ENCODE measurements at regions not wholly inside any gene's neighbourhood (a gene's known extent, or its start where the extent isn't known, plus 50 kb on each side); places are given as distances from the start of the nearest gene placed in this dataset.

DNA sequence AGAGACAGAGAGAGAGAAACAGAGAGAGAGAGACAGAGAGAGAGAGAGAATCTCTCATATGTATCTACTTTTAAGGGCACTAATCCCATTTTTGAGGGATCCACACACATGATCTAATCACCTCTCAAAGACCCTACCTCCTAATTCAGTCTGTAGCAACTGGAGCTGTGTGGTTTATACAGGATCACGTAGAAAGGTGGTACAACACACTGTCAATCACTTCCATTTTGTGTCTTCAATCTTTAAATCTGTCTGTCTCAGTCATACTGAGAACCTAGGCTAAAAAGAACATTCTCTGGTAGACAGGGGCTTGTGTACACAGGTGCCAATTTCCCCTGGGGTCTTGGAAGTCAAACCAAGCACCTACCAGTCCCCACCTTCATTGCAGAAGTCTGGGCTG lies 229.9 kb downstream of the TGFB2 start:
- CTCF ChIA-PET: no interaction called here
- H3K36me3 Mint-ChIP-seq: no peaks in the 10 kb centered on the region

DNA sequence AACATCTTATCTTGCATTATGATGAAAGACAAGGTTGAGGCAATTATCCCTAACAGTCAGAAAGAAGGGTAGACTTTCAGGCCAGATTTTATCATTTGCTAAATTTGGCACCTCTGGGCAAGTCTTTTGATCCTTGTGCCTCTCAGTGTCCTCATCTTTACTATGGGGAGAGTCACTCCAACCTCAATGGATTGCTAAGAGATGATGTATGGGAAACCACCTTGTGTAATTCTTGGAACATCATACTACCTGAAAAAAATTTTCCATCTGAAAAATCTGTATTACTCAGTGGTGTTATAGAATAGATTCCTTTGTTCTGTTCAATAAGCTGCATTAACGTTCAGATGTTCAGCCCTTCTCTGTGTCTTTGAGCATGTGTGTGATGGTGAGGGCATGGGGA lies 230.7 kb downstream of the TGFB2 start:
- no peaks in the 10 kb centered on the region for H3K4me1 ChIP-seq (ENCODE audit: insufficient read depth, low read length)
- Mint-ChIP-seq H3K36me3 (no peaks in the 10 kb centered on the region), H3K4me3 (no peak overlapping the region), H3K27me3 (no peaks in the 10 kb centered on the region), H3K27ac (no peak overlapping the region), H3K9me3 (peaks cover 0 to 2% (median 1%) of the 10 kb centered on the region in 5 donors), H3K4me1 (no peaks in the 10 kb centered on the region)
- H3K27ac ChIP-seq (ENCODE audit: low read depth, low read length): no peak overlapping the region
- H3K4me3 ChIP-seq (ENCODE audit: low read length): no peak overlapping the region
- H3K9me3 ChIP-seq (ENCODE audit: low read length): no peaks in the 10 kb centered on the region
- ChIA-PET POLR2A (no interaction called here), CTCF (no interaction called here)
- no peaks in the 10 kb centered on the region for H3K27me3 ChIP-seq (ENCODE audit: insufficient read depth, low read length, poor library complexity, severe bottlenecking)
- DNase-seq: no peak
- no peaks in the 10 kb centered on the region for H3K36me3 ChIP-seq (ENCODE audit: insufficient read depth, low read length)

More for the DNA sequence above, 229.9 kb downstream of the TGFB2 start:
- H3K4me1 ChIP-seq (ENCODE audit: insufficient read depth, low read length): no peaks in the 10 kb centered on the region
- Mint-ChIP-seq H3K9me3 (peaks cover 0 to 2% (median 1%) of the 10 kb centered on the region in 5 donors), H3K4me1 (no peaks in the 10 kb centered on the region), H3K4me3 (no peak overlapping the region), H3K27ac (no peak overlapping the region), H3K27me3 (no peaks in the 10 kb centered on the region)
- H3K9me3 ChIP-seq (ENCODE audit: low read length): no peaks in the 10 kb centered on the region
- no peak overlapping the region for H3K27ac ChIP-seq (ENCODE audit: low read depth, low read length)
- no peaks in the 10 kb centered on the region for H3K36me3 ChIP-seq (ENCODE audit: insufficient read depth, low read length)
- H3K4me3 ChIP-seq (ENCODE audit: low read length): no peak overlapping the region
- no peak for DNase-seq
- H3K27me3 ChIP-seq (ENCODE audit: insufficient read depth, low read length, poor library complexity, severe bottlenecking): no peaks in the 10 kb centered on the region
- POLR2A ChIA-PET: no interaction called here

- no peaks in the 10 kb centered on the region for H3K4me1 Mint-ChIP-seq
- POLR2A ChIA-PET: no interaction called here
- H3K27me3 Mint-ChIP-seq: no peaks in the 10 kb centered on the region
- no peak for DNase-seq
- Histone ChIP-seq H3K27me3 (ENCODE audit: insufficient read depth, low read length, poor library complexity, severe bottlenecking) (no peaks in the 10 kb centered on the region), H3K27ac (ENCODE audit: low read depth, low read length) (no peak overlapping the region), H3K36me3 (ENCODE audit: insufficient read depth, low read length) (no peaks in the 10 kb centered on the region), H3K4me1 (ENCODE audit: insufficient read depth, low read length) (no peaks in the 10 kb centered on the region), H3K9me3 (ENCODE audit: low read length) (no peaks in the 10 kb centered on the region), H3K4me3 (ENCODE audit: low read length) (no peak overlapping the region)
- peaks cover 2 to 10% (median 6%) of the 10 kb centered on the region in 5 donors for H3K9me3 Mint-ChIP-seq
- H3K27ac Mint-ChIP-seq: no peak overlapping the region
- no peaks in the 10 kb centered on the region for H3K36me3 Mint-ChIP-seq
- H3K4me3 Mint-ChIP-seq: no peak overlapping the region
- CTCF ChIA-PET: no interaction called here
These were observed 237.5 kb downstream of the TGFB2 start for GRCh38 chr1:218582646-218583045.

DNA sequence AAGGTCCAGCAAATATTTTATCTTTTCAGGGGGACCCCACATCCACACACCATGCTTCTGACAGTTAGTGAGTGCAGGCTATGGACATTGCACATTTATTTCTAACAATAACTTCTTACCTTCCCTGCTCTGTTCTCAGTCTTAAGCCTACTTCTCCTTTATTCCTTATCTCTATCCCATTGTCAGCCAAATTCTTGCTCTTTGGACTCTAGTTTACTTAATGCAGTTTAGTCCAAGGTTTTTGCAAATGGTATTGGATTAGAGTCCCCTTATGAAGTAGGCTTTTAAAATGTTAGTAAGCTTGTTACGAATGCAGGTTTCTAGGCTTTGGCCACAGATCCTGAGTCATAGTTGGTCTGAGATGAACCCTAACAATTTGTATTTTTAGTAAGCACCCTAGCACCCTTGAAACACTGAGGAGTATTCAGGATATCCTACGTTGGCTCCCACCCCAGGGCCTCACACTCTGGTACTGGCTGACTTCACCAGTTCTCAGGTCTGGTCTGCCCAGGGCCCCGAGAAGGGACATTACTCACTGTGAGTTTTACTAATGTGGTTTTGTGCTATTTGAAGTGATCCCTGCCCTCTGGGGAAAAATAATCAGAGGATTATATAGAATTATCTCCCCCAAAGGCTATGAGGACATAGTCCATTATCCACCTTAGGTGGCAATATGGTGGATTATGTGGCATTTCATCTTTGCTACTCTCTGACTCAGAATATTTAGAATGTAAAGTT lies 239.5 kb downstream of the TGFB2 start:
- POLR2A ChIA-PET: no interaction called here
- CTCF ChIA-PET: no interaction called here
- H3K4me3 ChIP-seq (ENCODE audit: low read length): no peak overlapping the region
- DNase-seq: no peak
- H3K27ac ChIP-seq (ENCODE audit: low read depth, low read length): no peak overlapping the region
- no peak overlapping the region for H3K4me3 Mint-ChIP-seq
- H3K27me3 ChIP-seq (ENCODE audit: insufficient read depth, low read length, poor library complexity, severe bottlenecking): no peaks in the 10 kb centered on the region
- peaks cover 2 to 10% (median 6%) of the 10 kb centered on the region in 5 donors for H3K9me3 Mint-ChIP-seq
- no peaks in the 10 kb centered on the region for H3K9me3 ChIP-seq (ENCODE audit: low read length)
- peak overlapping the region in 1 of 8 donors; percentile 42 for H3K27ac Mint-ChIP-seq
- no peaks in the 10 kb centered on the region for H3K36me3 Mint-ChIP-seq
- no peaks in the 10 kb centered on the region for H3K4me1 Mint-ChIP-seq
- no peaks in the 10 kb centered on the region for H3K27me3 Mint-ChIP-seq
- H3K36me3 ChIP-seq (ENCODE audit: insufficient read depth, low read length): no peaks in the 10 kb centered on the region
- no peaks in the 10 kb centered on the region for H3K4me1 ChIP-seq (ENCODE audit: insufficient read depth, low read length)

DNA sequence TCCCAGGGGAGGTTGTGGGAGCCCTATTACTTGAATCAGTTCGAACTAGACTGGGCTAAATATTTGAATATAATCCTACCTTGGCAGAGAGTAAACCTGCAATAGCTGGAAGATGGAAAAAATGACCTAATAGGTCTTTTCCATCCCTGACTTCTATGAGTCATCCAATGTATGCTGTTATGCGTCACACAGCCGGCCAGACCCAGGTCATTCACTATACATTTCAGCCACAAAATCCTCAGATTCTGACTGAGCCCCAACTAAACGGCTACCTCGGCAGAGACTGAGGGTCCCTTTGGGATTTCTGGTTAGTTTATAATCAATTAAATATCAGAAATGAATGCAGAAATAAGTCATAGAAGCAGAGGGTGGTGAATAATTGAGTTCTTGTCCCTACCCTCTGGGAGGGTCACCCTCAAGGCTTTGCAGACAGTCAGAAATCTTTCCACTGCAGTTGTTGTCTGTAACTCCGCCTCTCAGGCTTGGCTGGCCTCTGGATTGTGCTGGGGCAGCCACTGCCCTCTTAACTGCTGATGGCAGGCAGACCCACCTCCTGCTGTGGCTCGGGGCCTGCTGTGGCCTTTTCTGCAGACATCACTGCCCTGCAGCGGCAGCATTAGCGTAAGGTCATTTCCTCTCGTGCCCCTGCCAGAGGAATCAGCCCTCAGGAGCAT lies 240.5 kb downstream of the TGFB2 start:
- no peaks in the 10 kb centered on the region for H3K36me3 ChIP-seq (ENCODE audit: insufficient read depth, low read length)
- ChIA-PET POLR2A (no interaction called here), CTCF (no interaction called here)
- H3K27ac Mint-ChIP-seq: no peak overlapping the region
- H3K9me3 Mint-ChIP-seq: peaks cover 2 to 10% (median 6%) of the 10 kb centered on the region in 5 donors
- H3K4me3 ChIP-seq (ENCODE audit: low read length): no peak overlapping the region
- H3K9me3 ChIP-seq (ENCODE audit: low read length): no peaks in the 10 kb centered on the region
- H3K4me1 Mint-ChIP-seq: no peaks in the 10 kb centered on the region
- DNase-seq: no peak
- H3K4me3 Mint-ChIP-seq: no peak overlapping the region
- H3K4me1 ChIP-seq (ENCODE audit: insufficient read depth, low read length): no peaks in the 10 kb centered on the region
- H3K27me3 Mint-ChIP-seq: no peaks in the 10 kb centered on the region
- H3K27ac ChIP-seq (ENCODE audit: low read depth, low read length): no peak overlapping the region
- no peaks in the 10 kb centered on the region for H3K27me3 ChIP-seq (ENCODE audit: insufficient read depth, low read length, poor library complexity, severe bottlenecking)
- no peaks in the 10 kb centered on the region for H3K36me3 Mint-ChIP-seq

DNA sequence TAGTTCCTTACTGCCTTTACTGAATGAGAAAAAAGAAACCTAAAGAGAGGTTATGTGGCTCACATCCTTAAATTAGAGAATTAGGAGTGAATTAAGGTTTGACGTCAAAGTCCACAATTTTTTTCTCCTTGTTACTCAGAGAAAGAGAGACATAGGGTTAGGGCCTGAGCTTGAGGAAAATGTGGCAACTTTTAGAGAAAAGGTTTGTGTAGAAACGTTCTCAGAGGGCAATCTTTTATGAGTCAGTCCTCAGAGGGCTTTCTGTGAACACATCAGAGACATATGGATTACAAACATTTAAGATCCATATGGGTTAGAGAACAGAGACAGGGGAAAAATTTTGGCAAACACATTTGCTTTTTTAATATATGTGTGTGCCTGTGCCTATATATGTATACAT lies 242.8 kb downstream of the TGFB2 start:
- H3K27me3 ChIP-seq (ENCODE audit: insufficient read depth, low read length, poor library complexity, severe bottlenecking): no peaks in the 10 kb centered on the region
- H3K9me3 Mint-ChIP-seq: peaks cover 2 to 9% (median 6%) of the 10 kb centered on the region in 5 donors

DNA sequence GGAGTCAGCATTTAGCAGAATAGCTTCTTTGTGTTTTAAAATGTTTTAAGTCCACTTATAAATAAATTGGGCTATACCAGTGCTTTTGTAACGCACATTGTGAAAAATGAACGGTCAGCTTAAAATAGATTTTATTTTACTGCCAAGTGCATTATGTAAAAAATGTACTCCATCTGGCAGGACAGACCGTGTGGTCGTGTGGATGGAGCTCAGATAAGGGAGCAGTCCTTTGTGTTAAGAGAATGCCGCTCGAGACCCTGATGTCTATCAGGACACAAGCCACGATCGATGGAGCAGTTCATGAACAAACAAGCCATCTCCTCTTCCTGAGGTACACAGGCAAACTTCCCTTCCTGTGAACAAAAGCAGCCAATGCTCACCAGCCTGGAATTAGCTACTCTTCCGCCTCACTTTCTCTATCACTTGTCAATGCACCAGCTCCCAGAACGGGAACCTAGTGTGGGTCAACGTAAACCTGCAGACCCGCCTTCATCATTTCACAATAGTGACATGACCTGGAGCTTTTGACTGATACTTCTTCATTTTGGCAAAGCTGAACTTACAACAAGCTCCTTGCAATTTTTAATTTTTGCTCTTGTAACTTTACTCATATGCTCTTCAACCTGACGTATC lies 243.5 kb downstream of the TGFB2 start:
- Histone ChIP-seq H3K4me1 (ENCODE audit: insufficient read depth, low read length) (no peaks in the 10 kb centered on the region), H3K36me3 (ENCODE audit: insufficient read depth, low read length) (no peaks in the 10 kb centered on the region), H3K4me3 (ENCODE audit: low read length) (no peak overlapping the region), H3K27ac (ENCODE audit: low read depth, low read length) (no peak overlapping the region), H3K9me3 (ENCODE audit: low read length) (no peaks in the 10 kb centered on the region), H3K27me3 (ENCODE audit: insufficient read depth, low read length, poor library complexity, severe bottlenecking) (no peaks in the 10 kb centered on the region)
- Mint-ChIP-seq H3K4me1 (no peaks in the 10 kb centered on the region), H3K4me3 (no peak overlapping the region), H3K36me3 (no peaks in the 10 kb centered on the region), H3K27me3 (peaks cover 0 to 1% of the 10 kb centered on the region in 2 donors), H3K27ac (no peak overlapping the region), H3K9me3 (peaks cover 2 to 8% (median 4%) of the 10 kb centered on the region in 5 donors)
- ChIA-PET CTCF (no interaction called here), POLR2A (no interaction called here)
- DNase-seq: no peak

More for the DNA sequence above, 242.8 kb downstream of the TGFB2 start:
- Histone ChIP-seq H3K36me3 (ENCODE audit: insufficient read depth, low read length) (no peaks in the 10 kb centered on the region), H3K27ac (ENCODE audit: low read depth, low read length) (no peak overlapping the region), H3K4me3 (ENCODE audit: low read length) (no peak overlapping the region), H3K9me3 (ENCODE audit: low read length) (no peaks in the 10 kb centered on the region), H3K4me1 (ENCODE audit: insufficient read depth, low read length) (no peaks in the 10 kb centered on the region)
- H3K36me3 Mint-ChIP-seq: no peaks in the 10 kb centered on the region
- H3K27ac Mint-ChIP-seq: no peak overlapping the region
- DNase-seq: no peak
- POLR2A ChIA-PET: no interaction called here
- no peak overlapping the region for H3K4me3 Mint-ChIP-seq
- CTCF ChIA-PET: no interaction called here
- H3K27me3 Mint-ChIP-seq: peaks cover 0 to 1% of the 10 kb centered on the region in 2 donors
- no peaks in the 10 kb centered on the region for H3K4me1 Mint-ChIP-seq

DNA sequence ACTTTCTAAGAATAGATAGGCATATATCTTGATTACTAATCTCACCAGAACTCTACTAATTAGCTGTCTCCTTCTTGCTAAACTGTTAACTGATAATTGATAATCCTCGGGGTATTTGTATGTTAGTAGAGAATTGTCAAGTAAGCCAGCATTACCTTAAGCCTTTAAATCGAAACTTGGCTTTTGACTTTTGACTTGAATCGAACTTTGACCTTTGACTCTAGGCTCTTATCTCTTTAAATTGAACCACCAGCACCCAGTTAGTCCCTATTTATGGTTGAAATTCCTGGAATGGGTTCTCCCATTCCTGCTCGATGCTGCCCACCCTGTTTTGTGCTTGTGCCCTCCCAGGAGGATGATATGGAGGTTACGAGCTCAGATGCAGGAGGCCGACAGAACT lies 244.4 kb downstream of the TGFB2 start:
- H3K27me3 Mint-ChIP-seq: peaks cover 0 to 1% of the 10 kb centered on the region in 2 donors

More for the DNA sequence above, 244.4 kb downstream of the TGFB2 start:
- no peak for DNase-seq
- H3K4me1 Mint-ChIP-seq: no peaks in the 10 kb centered on the region
- Histone ChIP-seq H3K27ac (ENCODE audit: low read depth, low read length) (no peak overlapping the region), H3K36me3 (ENCODE audit: insufficient read depth, low read length) (no peaks in the 10 kb centered on the region), H3K4me1 (ENCODE audit: insufficient read depth, low read length) (no peaks in the 10 kb centered on the region), H3K9me3 (ENCODE audit: low read length) (no peaks in the 10 kb centered on the region), H3K27me3 (ENCODE audit: insufficient read depth, low read length, poor library complexity, severe bottlenecking) (no peaks in the 10 kb centered on the region), H3K4me3 (ENCODE audit: low read length) (no peak overlapping the region)
- no peaks in the 10 kb centered on the region for H3K36me3 Mint-ChIP-seq
- CTCF ChIA-PET: no interaction called here
- H3K27ac Mint-ChIP-seq: no peak overlapping the region
- peaks cover 1 to 4% (median 2%) of the 10 kb centered on the region in 5 donors for H3K9me3 Mint-ChIP-seq
- no peak overlapping the region for H3K4me3 Mint-ChIP-seq
- POLR2A ChIA-PET: no interaction called here
